Right hindlimb (tissue), 1 donor: ENCODE measurements at regions not wholly inside any gene's neighbourhood (a gene's known extent, or its start where the extent isn't known, plus 50 kb on each side); places are given as distances from the start of the nearest gene placed in this dataset.
"Not testable (repeated sequence)": the region's sequence is repeated elsewhere in the genome, so short reads cannot be mapped to it uniquely, and the experiment has no call there.

ENCODE experiments used
- DNase-seq: peaks from one replicate; pipeline ENCODE4 v3.0.0-alpha.2; 2018

DNA sequence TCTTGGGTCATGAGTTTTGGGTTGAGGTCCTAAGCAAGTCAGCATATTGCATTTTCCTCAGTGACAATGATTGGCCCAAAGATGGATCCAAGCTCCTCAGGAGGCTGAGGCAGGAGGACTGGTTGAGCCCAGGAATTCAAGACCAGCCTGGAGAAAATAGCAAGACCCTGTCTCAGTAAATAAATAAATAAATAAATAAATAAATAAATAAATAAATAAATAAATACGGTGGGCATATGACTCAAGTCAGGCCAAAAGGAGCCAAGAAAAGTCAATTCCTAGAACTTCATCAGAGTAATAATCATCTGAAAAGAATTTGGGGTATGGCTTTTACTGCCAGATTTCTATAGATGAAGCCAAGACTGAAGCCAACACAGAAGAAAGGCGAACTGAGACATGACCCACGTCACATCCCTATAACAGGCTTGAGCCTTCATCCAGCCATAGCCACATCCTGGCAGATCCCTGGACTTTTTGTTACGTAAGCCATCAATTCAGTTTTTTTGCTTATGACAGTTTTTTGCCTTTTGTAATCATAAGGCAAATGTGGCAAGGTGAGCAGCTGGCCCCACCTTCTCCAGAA is 88.5 kb upstream of the NFASC start:
- no peak for DNase-seq

DNA sequence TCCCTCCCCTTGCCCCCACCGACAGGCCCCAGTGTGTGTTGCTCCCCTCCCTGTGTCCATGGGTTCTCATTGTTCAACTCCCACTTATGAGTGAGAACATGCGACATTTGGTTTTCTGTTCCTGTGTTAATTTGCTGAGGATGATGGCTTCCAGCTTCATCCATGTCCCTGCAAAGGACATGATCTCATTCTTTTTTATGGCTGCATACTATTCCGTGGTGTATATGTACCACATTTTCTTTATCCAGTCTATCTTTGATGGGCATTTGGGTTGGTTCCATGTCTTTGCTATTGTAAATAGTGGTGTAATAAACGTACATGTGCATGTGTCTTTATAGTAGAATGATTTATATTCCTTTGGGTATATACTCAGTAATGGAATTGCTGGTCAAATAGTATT is 85.6 kb upstream of the NFASC start:
- not testable (repeated sequence) for DNase-seq

GRCh38 chr1:204788470-204788869 is 82.2 kb upstream of the NFASC start:
- DNase-seq, result no peak

GRCh38 chr1:204791453-204792353 is 79.0 kb upstream of the NFASC start:
- DNase-seq, result peak; percentile 19

DNA sequence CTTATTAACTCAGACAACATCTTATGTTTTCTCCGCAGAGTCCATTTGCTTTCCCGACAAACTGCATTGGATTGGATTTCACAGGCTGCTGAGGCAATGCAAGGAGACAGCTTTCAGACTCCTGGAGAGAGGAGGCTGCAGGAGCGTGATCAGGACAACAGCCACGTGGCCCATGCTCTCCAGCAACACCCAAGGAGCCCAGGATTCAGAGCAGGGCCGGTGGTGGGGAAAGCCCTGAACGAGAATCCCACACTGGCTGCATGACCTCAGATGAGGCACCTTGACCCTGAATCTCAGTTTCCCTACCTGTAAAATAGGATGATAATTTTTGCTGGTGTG is 78.3 kb upstream of the NFASC start:
- DNase-seq, result no peak

DNA sequence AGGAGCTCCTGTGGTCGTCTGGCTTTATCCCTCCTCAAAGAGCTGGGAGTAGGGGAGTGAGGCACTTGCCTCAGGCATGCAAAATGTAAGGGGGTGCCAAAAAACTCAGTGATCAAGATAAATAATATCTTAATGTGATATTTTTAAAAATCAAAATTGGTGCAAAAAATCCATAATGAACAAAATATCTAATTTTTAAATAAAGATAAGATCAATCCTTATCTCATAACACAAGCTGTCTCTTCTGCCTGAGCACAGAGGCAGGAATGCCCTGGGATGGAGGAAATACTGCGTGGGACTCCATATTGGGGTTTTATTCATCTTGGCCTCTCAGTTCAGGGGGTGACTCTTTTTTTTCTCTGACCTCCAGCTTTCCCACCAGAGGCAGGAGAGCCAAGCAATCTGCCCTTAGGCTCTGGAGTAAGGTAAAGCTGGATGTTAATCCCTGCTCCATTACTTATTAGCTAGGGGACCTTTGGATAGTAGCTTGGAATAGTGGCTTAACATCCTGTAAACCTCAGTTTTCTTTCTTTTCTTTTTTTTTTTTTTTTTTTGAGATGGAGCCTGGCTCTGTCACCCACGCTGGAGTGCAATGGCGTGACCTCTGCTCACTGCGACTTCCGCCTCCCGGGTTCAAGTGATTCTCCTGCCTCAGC is 77.3 kb upstream of the NFASC start:
- DNase-seq, result no peak

GRCh38 chr1:204796886-204797285 is 73.8 kb upstream of the NFASC start:
- not testable (repeated sequence) for DNase-seq

DNA sequence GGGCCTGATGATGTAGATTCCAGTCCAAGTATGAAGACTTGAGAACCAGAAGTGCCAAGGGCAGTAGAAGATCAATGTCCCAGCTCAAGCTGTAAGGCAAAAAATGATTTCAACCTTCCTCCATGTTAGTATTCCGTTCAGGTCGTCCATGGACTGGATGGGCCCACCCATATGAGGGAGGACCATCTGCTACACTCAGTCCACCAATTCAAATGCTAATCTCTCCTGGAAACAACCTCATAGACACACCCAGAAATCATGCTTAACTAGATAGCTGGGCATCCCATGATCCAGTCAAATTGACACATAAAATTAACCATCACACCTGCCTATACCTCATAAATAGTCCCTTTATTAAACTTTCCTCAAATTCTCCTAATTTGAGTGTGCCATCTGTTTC is 73.3 kb upstream of the NFASC start:
- DNase-seq, result no peak

- DNase-seq, result no peak
These were observed 71.0 kb upstream of the NFASC start for GRCh38 chr1:204799630-204800029.

- DNase-seq, result no peak
These were observed 69.5 kb upstream of the NFASC start for GRCh38 chr1:204801211-204801610.

GRCh38 chr1:204802401-204803175 is 68.1 kb upstream of the NFASC start:
- no peak for DNase-seq

DNA sequence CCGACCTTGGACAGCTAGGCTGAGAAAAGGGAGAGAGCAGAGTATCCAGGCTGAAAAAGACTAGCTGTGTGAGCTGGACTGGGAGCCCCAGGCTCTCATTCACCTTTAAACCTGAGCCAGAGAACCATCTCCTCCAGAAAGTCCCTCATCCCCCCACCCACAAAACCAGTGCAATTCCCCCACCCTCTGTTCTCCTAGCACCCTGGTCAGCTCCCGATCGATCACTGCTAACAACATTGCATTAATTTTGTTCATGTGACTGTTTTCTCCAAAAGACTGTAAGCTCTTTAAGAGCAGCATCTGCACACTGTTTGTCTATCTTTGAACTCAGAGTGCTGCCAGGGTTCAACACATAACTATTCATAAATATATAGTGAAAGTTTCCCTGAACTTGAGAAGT is 67.1 kb upstream of the NFASC start:
- DNase-seq, result no peak

- peak; percentile 89 for DNase-seq
These were observed 63.5 kb upstream of the NFASC start for GRCh38 chr1:204806943-204807687.

DNA sequence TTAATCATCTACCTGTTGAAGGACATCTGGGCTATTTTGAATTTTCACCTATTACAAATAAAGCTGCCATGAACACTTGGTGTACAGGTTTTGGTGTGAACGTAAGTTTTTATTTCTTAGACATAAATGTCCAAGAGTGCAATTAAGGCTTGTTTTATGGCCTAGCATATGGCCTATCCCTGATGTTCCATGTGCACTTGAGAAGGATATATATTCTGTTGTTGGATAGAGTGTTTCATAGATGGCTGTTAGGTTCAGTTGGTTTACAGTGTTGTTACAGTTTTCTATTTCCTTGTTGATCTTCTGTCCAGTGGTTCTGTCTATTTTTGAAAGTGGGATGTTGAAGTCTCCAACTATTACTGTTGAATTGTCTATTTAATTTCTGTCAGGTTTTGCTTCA is 61.2 kb upstream of the NFASC start:
- DNase-seq, result no peak

DNA sequence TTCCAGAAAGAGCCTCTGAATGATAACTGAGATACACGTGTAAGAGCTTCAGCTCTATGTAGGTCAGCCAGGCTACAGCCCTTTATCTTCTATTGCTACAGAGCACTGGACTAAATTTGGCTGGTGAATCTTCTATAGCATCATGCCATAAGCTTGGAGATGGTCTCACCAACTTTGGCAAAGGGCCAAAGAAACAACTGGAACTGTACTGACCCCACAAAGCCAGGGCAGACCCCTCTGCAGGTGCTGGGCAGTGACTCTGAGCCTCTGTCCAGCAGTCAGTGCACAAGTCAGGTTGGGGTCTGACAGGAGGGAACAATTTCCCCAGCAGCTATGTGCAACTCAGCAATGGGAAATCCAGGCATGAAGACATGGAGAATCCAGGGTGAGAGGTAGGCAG is 57.8 kb upstream of the NFASC start:
- no peak for DNase-seq

GRCh38 chr1:204813522-204813921 is 57.1 kb upstream of the NFASC start:
- DNase-seq, result no peak

DNA sequence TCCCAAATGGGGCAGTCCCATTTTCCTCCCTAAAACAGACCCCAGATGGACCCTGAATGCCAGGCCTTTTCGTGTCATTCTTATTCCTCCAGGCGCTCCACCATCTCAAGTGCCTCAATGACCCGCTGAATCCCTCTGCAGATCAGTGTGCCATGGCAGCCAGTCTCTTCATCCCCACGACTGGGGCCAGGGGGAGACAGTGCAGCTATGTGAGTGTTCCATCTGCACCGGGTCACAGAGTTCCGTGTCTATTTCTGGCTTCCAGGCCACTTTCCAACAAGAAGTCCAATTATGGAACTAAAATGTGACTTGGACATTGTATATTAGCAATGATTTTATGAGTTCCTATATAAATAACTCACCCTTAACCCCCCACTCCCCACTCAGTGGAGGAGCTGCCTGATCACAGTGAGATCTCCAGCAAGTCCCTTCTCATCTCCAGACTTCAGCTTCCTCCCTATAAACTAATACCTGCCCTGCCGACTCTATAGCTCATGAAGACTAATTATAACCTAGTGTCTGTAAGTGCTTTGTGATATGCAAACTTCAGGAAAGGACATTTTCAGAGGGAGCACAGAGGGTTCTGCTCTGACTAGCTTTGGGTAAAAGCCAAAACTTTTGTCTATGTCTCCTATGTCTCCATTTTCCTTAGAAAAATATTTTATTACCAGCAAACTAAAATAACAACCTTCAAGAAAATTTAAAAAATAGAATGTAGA is 56.3 kb upstream of the NFASC start:
- no peak for DNase-seq

DNA sequence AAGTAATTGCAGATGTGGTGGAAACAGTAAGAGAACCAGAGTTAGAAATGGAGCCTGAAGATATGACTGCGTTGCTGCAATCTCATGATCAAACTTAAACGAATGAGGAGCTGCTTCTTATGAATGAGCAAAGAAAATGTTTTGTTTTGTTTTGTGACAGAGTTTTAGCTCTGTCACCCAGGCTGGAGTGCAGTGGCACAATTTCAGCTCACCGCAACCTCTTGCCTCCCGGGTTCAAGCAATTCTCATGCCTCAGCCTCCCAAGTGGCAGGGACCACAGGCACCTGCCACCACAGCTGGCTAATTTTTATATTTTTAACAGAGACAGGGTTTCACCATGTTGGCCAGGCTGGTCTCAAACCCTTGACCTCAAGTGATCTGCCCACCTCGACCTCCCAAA is 53.3 kb upstream of the NFASC start:
- DNase-seq, result no peak

DNA sequence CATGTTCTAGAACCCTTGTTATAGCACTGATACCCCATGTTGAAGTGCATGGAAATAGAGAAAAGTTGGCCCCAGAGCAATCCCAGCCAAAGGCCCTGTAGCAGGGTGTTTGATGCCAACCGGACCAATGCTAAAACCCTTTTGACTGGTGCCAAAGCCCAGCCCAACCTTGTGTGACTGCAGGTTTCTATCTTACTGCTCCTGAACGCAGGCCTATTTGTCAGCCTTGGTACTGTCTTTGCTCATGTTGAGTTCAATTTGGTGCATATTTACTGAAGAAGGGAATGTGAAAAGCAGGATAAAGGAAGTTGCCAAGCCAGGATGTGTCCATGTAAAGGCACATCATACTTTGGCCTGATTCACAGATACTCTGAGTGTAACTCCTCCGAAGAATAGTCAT is 51.7 kb upstream of the NFASC start:
- DNase-seq, result no peak

GRCh38 chr1:204819495-204819894 is 51.2 kb upstream of the NFASC start:
- DNase-seq, result no peak
